Astrocyte (in vitro differentiated cells and primary cell): ENCODE measurements at regions not wholly inside any gene's neighbourhood (a gene's known extent, or its start where the extent isn't known, plus 50 kb on each side); places are given as distances from the start of the nearest gene placed in this dataset.

Experiments used
- EZH2 ChIP-seq: IDR thresholded peaks from 2 replicates; pipeline ENCODE4 v1.6.1; 2012; ENCODE audit warnings: mild to moderate bottlenecking, low read length, inconsistent platforms; ENCODE audit not compliant: insufficient read depth
- TF ChIP-seq, protein P1 (sequence below): IDR thresholded peaks from 2 replicates; pipeline ENCODE4 v1.5.1; 2011; ENCODE audit warnings: low read depth, mild to moderate bottlenecking, inconsistent platforms, low read length, moderate library complexity; ENCODE audit not compliant: insufficient read depth

DNA sequence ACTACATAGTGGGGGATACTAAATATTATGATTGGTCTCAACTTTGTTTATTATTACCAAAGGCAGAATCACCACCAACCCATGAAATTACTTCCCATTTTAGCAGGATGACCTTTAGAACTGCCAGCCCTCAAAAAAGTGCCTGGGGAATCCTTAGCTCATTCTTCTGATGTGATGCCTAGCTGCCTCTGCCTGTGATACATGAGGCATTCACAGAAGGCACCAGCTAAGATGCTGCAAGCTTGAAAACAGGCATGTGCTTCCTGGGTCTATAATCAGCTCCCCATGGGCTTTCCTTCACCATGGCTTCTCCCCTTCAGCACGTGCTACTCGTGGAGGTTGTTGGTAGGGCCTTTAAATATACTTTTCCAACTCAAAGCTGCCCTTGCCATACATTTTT lies 50.4 kb upstream of the ARHGAP20 start:
- TF ChIP-seq, protein P1, sequence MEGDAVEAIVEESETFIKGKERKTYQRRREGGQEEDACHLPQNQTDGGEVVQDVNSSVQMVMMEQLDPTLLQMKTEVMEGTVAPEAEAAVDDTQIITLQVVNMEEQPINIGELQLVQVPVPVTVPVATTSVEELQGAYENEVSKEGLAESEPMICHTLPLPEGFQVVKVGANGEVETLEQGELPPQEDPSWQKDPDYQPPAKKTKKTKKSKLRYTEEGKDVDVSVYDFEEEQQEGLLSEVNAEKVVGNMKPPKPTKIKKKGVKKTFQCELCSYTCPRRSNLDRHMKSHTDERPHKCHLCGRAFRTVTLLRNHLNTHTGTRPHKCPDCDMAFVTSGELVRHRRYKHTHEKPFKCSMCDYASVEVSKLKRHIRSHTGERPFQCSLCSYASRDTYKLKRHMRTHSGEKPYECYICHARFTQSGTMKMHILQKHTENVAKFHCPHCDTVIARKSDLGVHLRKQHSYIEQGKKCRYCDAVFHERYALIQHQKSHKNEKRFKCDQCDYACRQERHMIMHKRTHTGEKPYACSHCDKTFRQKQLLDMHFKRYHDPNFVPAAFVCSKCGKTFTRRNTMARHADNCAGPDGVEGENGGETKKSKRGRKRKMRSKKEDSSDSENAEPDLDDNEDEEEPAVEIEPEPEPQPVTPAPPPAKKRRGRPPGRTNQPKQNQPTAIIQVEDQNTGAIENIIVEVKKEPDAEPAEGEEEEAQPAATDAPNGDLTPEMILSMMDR: no peak
- TF ChIP-seq EZH2: no peak
